SK-N-SH treated with all-trans-retinoic acid at 6 μM for 48 hours (cell line): ENCODE measurements at regions not wholly inside any gene's neighbourhood (a gene's known extent, or its start where the extent isn't known, plus 50 kb on each side); places are given as distances from the start of the nearest gene placed in this dataset.

ENCODE experiments used
- ATAC-seq: fragments of 200-7000 bp; cut with Tn5 transposase; 3 replicates; pipeline ENCODE4 v1.9.1; 2020; ENCODE audit warnings: mild to moderate bottlenecking, moderate library complexity
- ARNTL ChIP-seq: fragments of 450-650 bp; formaldehyde crosslinking; IDR thresholded peaks from 2 replicates; pipeline ENCODE4 v1.5.0; 2020; ENCODE audit warnings: low read depth, mild to moderate bottlenecking, moderate library complexity, borderline replicate concordance
- BACH2 ChIP-seq: fragments of 250-450 bp; sonication (Bioruptor Pico); IDR thresholded peaks from 2 replicates; pipeline ENCODE4 v1.9.0; 2021; ENCODE audit warnings: mild to moderate bottlenecking, borderline replicate concordance
- CREB5 ChIP-seq: fragments of 250-450 bp; sonication (Bioruptor Pico); IDR thresholded peaks from 2 replicates; pipeline ENCODE4 v1.5.1; 2020; ENCODE audit warnings: low read depth, mild to moderate bottlenecking, moderate library complexity
- CSDC2 ChIP-seq: fragments of 250-450 bp; sonication (Bioruptor Pico); IDR thresholded peaks from 2 replicates; pipeline ENCODE4 v1.5.0; 2020; ENCODE audit warnings: mild to moderate bottlenecking, moderate library complexity
- ESRRG ChIP-seq: fragments of 250-450 bp; sonication (Bioruptor Pico); IDR thresholded peaks from 2 replicates; pipeline ENCODE4 v1.6.1; 2021; ENCODE audit warnings: mild to moderate bottlenecking
- GLIS3 ChIP-seq: fragments of 250-450 bp; sonication (Bioruptor Pico); IDR thresholded peaks from 2 replicates; pipeline ENCODE4 v1.5.0; 2020; ENCODE audit warnings: mild to moderate bottlenecking, moderate library complexity
- ISL1 ChIP-seq: fragments of 250-450 bp; sonication (Bioruptor Pico); IDR thresholded peaks from 2 replicates; pipeline ENCODE4 v2.1.2; 2022; ENCODE audit warnings: mild to moderate bottlenecking, moderate library complexity
- OSR1 ChIP-seq: fragments of 250-450 bp; sonication (Bioruptor Pico); IDR thresholded peaks from 2 replicates; pipeline ENCODE4 v1.8.0; 2022; ENCODE audit warnings: moderate library complexity, mild to moderate bottlenecking, inconsistent platforms
- POU6F1 ChIP-seq: fragments of 250-450 bp; sonication (Bioruptor Pico); IDR thresholded peaks from 2 replicates; pipeline ENCODE4 v1.8.0; 2021; ENCODE audit warnings: low read depth, mild to moderate bottlenecking, moderate library complexity, borderline replicate concordance
- PPARA ChIP-seq: fragments of 250-450 bp; sonication (Bioruptor Pico); IDR thresholded peaks from 2 replicates; pipeline ENCODE4 v1.5.0; 2020; ENCODE audit warnings: mild to moderate bottlenecking, borderline replicate concordance
- RARB ChIP-seq: fragments of 250-450 bp; sonication (Bioruptor Pico); IDR thresholded peaks from 2 replicates; pipeline ENCODE4 v1.8.0; 2021; ENCODE audit warnings: mild to moderate bottlenecking, moderate library complexity
- SNAI2 ChIP-seq: fragments of 250-450 bp; sonication (Bioruptor Pico); IDR thresholded peaks from 2 replicates; pipeline ENCODE4 v1.5.0; 2020; ENCODE audit warnings: mild to moderate bottlenecking, moderate library complexity
- TCF4 ChIP-seq: fragments of 250-450 bp; sonication (Bioruptor Pico); IDR thresholded peaks from 2 replicates; pipeline ENCODE4 v1.8.0; 2021; ENCODE audit warnings: mild to moderate bottlenecking, moderate library complexity, borderline replicate concordance
- TOX ChIP-seq: fragments of 250-450 bp; sonication (Bioruptor Pico); IDR thresholded peaks from 2 replicates; pipeline ENCODE4 v1.8.0; 2021; ENCODE audit warnings: mild to moderate bottlenecking, moderate library complexity, borderline replicate concordance
- ZC3H10 ChIP-seq: fragments of 250-450 bp; sonication (Bioruptor Pico); IDR thresholded peaks from 2 replicates; pipeline ENCODE4 v1.5.1; 2021; ENCODE audit warnings: mild to moderate bottlenecking, moderate library complexity
- ZFP30 ChIP-seq: fragments of 450-650 bp; formaldehyde crosslinking; IDR thresholded peaks from 2 replicates; pipeline ENCODE4 v1.5.0; 2022; ENCODE audit warnings: mild to moderate bottlenecking, moderate library complexity
- ZNF565 ChIP-seq: fragments of 450-650 bp; formaldehyde crosslinking; conservative IDR thresholded peaks from 2 replicates; pipeline ENCODE4 v1.5.0; 2020; ENCODE audit warnings: low read depth, mild to moderate bottlenecking, moderate library complexity
- ZNF70 ChIP-seq: fragments of 450-650 bp; formaldehyde crosslinking; IDR thresholded peaks from 2 replicates; pipeline ENCODE4 v1.5.0; 2020; ENCODE audit warnings: mild to moderate bottlenecking, moderate library complexity
- ZNF8 ChIP-seq: fragments of 450-650 bp; formaldehyde crosslinking; IDR thresholded peaks from 2 replicates; pipeline ENCODE4 v1.5.0; 2020; ENCODE audit warnings: mild to moderate bottlenecking, moderate library complexity
- TF ChIP-seq, protein P1 (sequence below): fragments of 250-450 bp; sonication (Bioruptor Pico); IDR thresholded peaks from 2 replicates; pipeline ENCODE4 v1.8.0; 2020; ENCODE audit warnings: mild to moderate bottlenecking, moderate library complexity, borderline replicate concordance
- TF ChIP-seq, protein P2 (sequence below): fragments of 250-450 bp; sonication (Bioruptor Pico); IDR thresholded peaks from 2 replicates; pipeline ENCODE4 v1.5.0; 2020; ENCODE audit warnings: mild to moderate bottlenecking, moderate library complexity

DNA sequence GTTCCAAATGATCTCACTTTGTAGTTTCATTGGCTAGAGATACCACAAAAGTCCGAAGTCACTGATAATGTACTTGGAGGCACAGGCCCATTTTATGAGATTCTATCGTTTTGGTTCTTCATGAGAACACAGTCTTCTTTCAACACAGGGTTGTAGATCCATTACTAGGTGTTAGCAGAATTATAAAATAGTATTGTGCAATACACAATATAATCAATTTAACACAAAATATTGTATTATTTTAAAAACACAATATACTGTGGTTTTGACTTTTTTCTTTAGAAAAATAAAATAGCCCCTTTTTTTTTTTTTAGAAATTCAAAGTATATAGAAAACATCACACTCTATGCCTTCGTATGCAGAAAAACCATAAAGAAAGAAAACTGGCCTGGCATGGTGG lies 138.6 kb upstream of the TSC22D2 start:
- ATAC-seq: no peak
- no peak for TF ChIP-seq ZNF70 (CRISPR knock-in tag)
- TF ChIP-seq ZC3H10 (CRISPR knock-in tag): no peak
- TF ChIP-seq TCF4 (CRISPR knock-in tag): no peak
- TF ChIP-seq TOX (CRISPR knock-in tag): no peak
- no peak for TF ChIP-seq ISL1 (CRISPR knock-in tag)
- TF ChIP-seq, protein P1, sequence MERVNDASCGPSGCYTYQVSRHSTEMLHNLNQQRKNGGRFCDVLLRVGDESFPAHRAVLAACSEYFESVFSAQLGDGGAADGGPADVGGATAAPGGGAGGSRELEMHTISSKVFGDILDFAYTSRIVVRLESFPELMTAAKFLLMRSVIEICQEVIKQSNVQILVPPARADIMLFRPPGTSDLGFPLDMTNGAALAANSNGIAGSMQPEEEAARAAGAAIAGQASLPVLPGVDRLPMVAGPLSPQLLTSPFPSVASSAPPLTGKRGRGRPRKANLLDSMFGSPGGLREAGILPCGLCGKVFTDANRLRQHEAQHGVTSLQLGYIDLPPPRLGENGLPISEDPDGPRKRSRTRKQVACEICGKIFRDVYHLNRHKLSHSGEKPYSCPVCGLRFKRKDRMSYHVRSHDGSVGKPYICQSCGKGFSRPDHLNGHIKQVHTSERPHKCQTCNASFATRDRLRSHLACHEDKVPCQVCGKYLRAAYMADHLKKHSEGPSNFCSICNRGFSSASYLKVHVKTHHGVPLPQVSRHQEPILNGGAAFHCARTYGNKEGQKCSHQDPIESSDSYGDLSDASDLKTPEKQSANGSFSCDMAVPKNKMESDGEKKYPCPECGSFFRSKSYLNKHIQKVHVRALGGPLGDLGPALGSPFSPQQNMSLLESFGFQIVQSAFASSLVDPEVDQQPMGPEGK (CRISPR knock-in tag): no peak
- no peak for TF ChIP-seq PPARA
- no peak for TF ChIP-seq ESRRG
- TF ChIP-seq BACH2: no peak
- no peak for TF ChIP-seq SNAI2 (CRISPR knock-in tag)
- TF ChIP-seq, protein P2, sequence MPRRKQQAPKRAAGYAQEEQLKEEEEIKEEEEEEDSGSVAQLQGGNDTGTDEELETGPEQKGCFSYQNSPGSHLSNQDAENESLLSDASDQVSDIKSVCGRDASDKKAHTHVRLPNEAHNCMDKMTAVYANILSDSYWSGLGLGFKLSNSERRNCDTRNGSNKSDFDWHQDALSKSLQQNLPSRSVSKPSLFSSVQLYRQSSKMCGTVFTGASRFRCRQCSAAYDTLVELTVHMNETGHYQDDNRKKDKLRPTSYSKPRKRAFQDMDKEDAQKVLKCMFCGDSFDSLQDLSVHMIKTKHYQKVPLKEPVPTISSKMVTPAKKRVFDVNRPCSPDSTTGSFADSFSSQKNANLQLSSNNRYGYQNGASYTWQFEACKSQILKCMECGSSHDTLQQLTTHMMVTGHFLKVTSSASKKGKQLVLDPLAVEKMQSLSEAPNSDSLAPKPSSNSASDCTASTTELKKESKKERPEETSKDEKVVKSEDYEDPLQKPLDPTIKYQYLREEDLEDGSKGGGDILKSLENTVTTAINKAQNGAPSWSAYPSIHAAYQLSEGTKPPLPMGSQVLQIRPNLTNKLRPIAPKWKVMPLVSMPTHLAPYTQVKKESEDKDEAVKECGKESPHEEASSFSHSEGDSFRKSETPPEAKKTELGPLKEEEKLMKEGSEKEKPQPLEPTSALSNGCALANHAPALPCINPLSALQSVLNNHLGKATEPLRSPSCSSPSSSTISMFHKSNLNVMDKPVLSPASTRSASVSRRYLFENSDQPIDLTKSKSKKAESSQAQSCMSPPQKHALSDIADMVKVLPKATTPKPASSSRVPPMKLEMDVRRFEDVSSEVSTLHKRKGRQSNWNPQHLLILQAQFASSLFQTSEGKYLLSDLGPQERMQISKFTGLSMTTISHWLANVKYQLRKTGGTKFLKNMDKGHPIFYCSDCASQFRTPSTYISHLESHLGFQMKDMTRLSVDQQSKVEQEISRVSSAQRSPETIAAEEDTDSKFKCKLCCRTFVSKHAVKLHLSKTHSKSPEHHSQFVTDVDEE: no peak
- TF ChIP-seq ARNTL (CRISPR knock-in tag): no peak
- TF ChIP-seq POU6F1: no peak

- no peak for ATAC-seq
- no peak for TF ChIP-seq SNAI2 (CRISPR knock-in tag)
- TF ChIP-seq OSR1 (CRISPR knock-in tag): no peak
- TF ChIP-seq ZC3H10 (CRISPR knock-in tag): no peak
- no peak for TF ChIP-seq GLIS3 (CRISPR knock-in tag)
- no peak for TF ChIP-seq ZNF565
- no peak for TF ChIP-seq TOX (CRISPR knock-in tag)
- no peak for TF ChIP-seq CSDC2 (CRISPR knock-in tag)
- TF ChIP-seq BACH2: no peak
- no peak for TF ChIP-seq ISL1 (CRISPR knock-in tag)
- TF ChIP-seq ZNF8 (CRISPR knock-in tag): no peak
- no peak for TF ChIP-seq TCF4 (CRISPR knock-in tag)
- no peak for TF ChIP-seq ZFP30 (CRISPR knock-in tag)
- TF ChIP-seq PPARA: no peak
- TF ChIP-seq, protein P2: no peak
- TF ChIP-seq RARB: no peak
- TF ChIP-seq, protein P1 (CRISPR knock-in tag): no peak
- TF ChIP-seq CREB5 (CRISPR knock-in tag): no peak
Observed at GRCh38 chr3:150268426-150269391, 139.4 kb upstream of the TSC22D2 start.
